DOHH2 (cell line): ENCODE measurements at regions not wholly inside any gene's neighbourhood (a gene's known extent, or its start where the extent isn't known, plus 50 kb on each side); places are given as distances from the start of the nearest gene placed in this dataset.

ENCODE experiments used
- CTCF ChIP-seq: fragments of 200-600 bp; sonication (generic); IDR thresholded peaks from one replicate; pipeline ENCODE4 v1.5.1; 2014; ENCODE audit warnings: antibody characterized with exemption, mild to moderate bottlenecking, low read depth, low read length; ENCODE audit not compliant: poor library complexity, severe bottlenecking
- EZH2phosphoT487 ChIP-seq: fragments of 200-600 bp; sonication (generic); IDR thresholded peaks from 2 replicates; pipeline ENCODE4 v1.6.1; 2017; ENCODE audit warnings: borderline replicate concordance, mild to moderate bottlenecking, antibody characterized with exemption, low read length, moderate library complexity, mixed read lengths

- no peak for TF ChIP-seq CTCF
- TF ChIP-seq EZH2phosphoT487: no peak
These were observed 159.5 kb upstream of the RPL38 start for GRCh38 chr17:74043976-74044375.
